H9 (cell line): ENCODE measurements at regions not wholly inside any gene's neighbourhood (a gene's known extent, or its start where the extent isn't known, plus 50 kb on each side); places are given as distances from the start of the nearest gene placed in this dataset.

Experiments used
- DNase-seq: peaks from one replicate; pipeline ENCODE4 v3.0.0-alpha.2; 2017
- H2AFZ ChIP-seq: one replicate; pipeline ENCODE4 v1.6.1; 2013; ENCODE audit warnings: mild to moderate bottlenecking, low read length, control low read depth, moderate library complexity
- H2AK5ac ChIP-seq: 2 replicates; pipeline ENCODE4 v1.6.1; 2013; ENCODE audit warnings: low read length, control low read depth, mixed read lengths; ENCODE audit not compliant: insufficient read length
- H2BK120ac ChIP-seq: one replicate; pipeline ENCODE4 v1.6.1; 2013; ENCODE audit warnings: low read depth, mild to moderate bottlenecking, low read length, control low read depth, inconsistent platforms; ENCODE audit not compliant: poor library complexity, severe bottlenecking
- H2BK12ac ChIP-seq: 2 replicates; pipeline ENCODE4 v1.6.1; 2013; ENCODE audit warnings: low read length, control low read depth, mixed read lengths, low read depth; ENCODE audit not compliant: insufficient read length
- H2BK15ac ChIP-seq: 2 replicates; pipeline ENCODE4 v1.6.1; 2013; ENCODE audit warnings: low read depth, low read length, control low read depth
- H2BK20ac ChIP-seq: one replicate; pipeline ENCODE4 v1.6.1; 2013; ENCODE audit warnings: low read depth, mild to moderate bottlenecking, low read length, control low read depth, inconsistent platforms; ENCODE audit not compliant: poor library complexity, severe bottlenecking
- H2BK5ac ChIP-seq: 2 replicates; pipeline ENCODE4 v1.6.1; 2013; ENCODE audit warnings: low read length, control low read depth, mixed read lengths; ENCODE audit not compliant: insufficient read length
- H3K14ac ChIP-seq: 2 replicates; pipeline ENCODE4 v1.6.1; 2013; ENCODE audit warnings: low read length, control low read depth; ENCODE audit not compliant: insufficient read depth
- H3K18ac ChIP-seq: 2 replicates; pipeline ENCODE4 v1.6.1; 2013; ENCODE audit warnings: low read depth, mild to moderate bottlenecking, mixed read lengths, low read length, control low read depth; ENCODE audit not compliant: insufficient read length
- H3K23ac ChIP-seq: 2 replicates; pipeline ENCODE4 v1.6.1; 2013; ENCODE audit warnings: low read length, control low read depth, mixed read lengths, low read depth; ENCODE audit not compliant: insufficient read length
- H3K23me2 ChIP-seq: 2 replicates; pipeline ENCODE4 v1.6.1; 2013; ENCODE audit warnings: low read depth, mild to moderate bottlenecking, mixed read lengths, low read length, control low read depth; ENCODE audit not compliant: insufficient read length, poor library complexity, severe bottlenecking
- H3K27ac ChIP-seq: 2 replicates; pipeline ENCODE4 v1.5.1; 2013; ENCODE audit warnings: low read length, control low read depth, mixed read lengths, low read depth; ENCODE audit not compliant: insufficient read length
- H3K27me3 ChIP-seq: 2 replicates; pipeline ENCODE4 v1.6.1; 2013; ENCODE audit warnings: low read length, control low read depth, inconsistent platforms; ENCODE audit not compliant: insufficient read depth
- H3K4ac ChIP-seq: 2 replicates; pipeline ENCODE4 v1.6.1; 2013; ENCODE audit warnings: low read depth, mild to moderate bottlenecking, control low read depth, inconsistent platforms, low read length, moderate library complexity
- H3K4me1 ChIP-seq: 2 replicates; pipeline ENCODE4 v1.6.1; 2013; ENCODE audit warnings: low read length, control low read depth, inconsistent platforms; ENCODE audit not compliant: insufficient read depth
- H3K4me2 ChIP-seq: 2 replicates; pipeline ENCODE4 v1.6.1; 2013; ENCODE audit warnings: low read length, control low read depth, mixed read lengths; ENCODE audit not compliant: insufficient read length, insufficient read depth
- H3K56ac ChIP-seq: 2 replicates; pipeline ENCODE4 v1.6.1; 2013; ENCODE audit warnings: low read depth, mild to moderate bottlenecking, mixed read lengths, low read length, control low read depth; ENCODE audit not compliant: insufficient read length
- H3K79me1 ChIP-seq: 2 replicates; pipeline ENCODE4 v1.6.1; 2013; ENCODE audit warnings: low read depth, mild to moderate bottlenecking, moderate library complexity, low read length, control low read depth, inconsistent platforms; ENCODE audit not compliant: insufficient read depth, poor library complexity, severe bottlenecking
- H3K79me2 ChIP-seq: 2 replicates; pipeline ENCODE4 v1.6.1; 2013; ENCODE audit warnings: low read length, control low read depth, inconsistent platforms; ENCODE audit not compliant: insufficient read depth
- H3K9ac ChIP-seq: 2 replicates; pipeline ENCODE4 v1.6.1; 2013; ENCODE audit warnings: low read length, control low read depth, mixed read lengths; ENCODE audit not compliant: insufficient read length; ENCODE audit errors: extremely low read depth
- H3K9me3 ChIP-seq: one replicate; pipeline ENCODE4 v1.6.1; 2013; ENCODE audit warnings: low read depth, low read length, inconsistent platforms; ENCODE audit not compliant: control insufficient read depth
- H3T11ph ChIP-seq: one replicate; pipeline ENCODE4 v1.6.1; 2013; ENCODE audit warnings: mild to moderate bottlenecking, low read length, control low read depth, inconsistent platforms
- H4K20me1 ChIP-seq: one replicate; pipeline ENCODE4 v1.6.1; 2013; ENCODE audit not compliant: control insufficient read depth, insufficient read length, insufficient read depth
- H4K5ac ChIP-seq: 2 replicates; pipeline ENCODE4 v1.6.1; 2013; ENCODE audit warnings: low read depth, mild to moderate bottlenecking, mixed read lengths, low read length, control low read depth; ENCODE audit not compliant: insufficient read length
- H4K8ac ChIP-seq: replicated peaks from 2 replicates; pipeline ENCODE4 v1.6.1; 2013; ENCODE audit warnings: low read length, control low read depth, mixed read lengths, low read depth; ENCODE audit not compliant: insufficient read length
- H4K91ac ChIP-seq: 2 replicates; pipeline ENCODE4 v1.6.1; 2013; ENCODE audit warnings: low read depth, mild to moderate bottlenecking, moderate library complexity, mixed read lengths, low read length, control low read depth; ENCODE audit not compliant: insufficient read length
- H3K27ac Mint-ChIP-seq, 3 experiments: 2 replicates in 2 of 3; 3 replicates in 1 of 3; pipeline ENCODE4 v1.8.0; 2020 to 2021; ENCODE audit warnings: mixed read lengths in 3 of 3, mild to moderate bottlenecking in 1 of 3, moderate library complexity in 1 of 3
- H3K27me3 Mint-ChIP-seq: 2 replicates; pipeline ENCODE4 v1.8.0; 2021; ENCODE audit warnings: low read depth, mild to moderate bottlenecking, moderate library complexity, mixed read lengths
- H3K36me3 Mint-ChIP-seq, 3 experiments: 2 replicates in 2 of 3; 3 replicates in 1 of 3; pipeline ENCODE4 v1.8.0; 2020 to 2021; ENCODE audit warnings: low read depth in 3 of 3, mixed read lengths in 3 of 3; ENCODE audit not compliant: insufficient read depth in 1 of 3
- H3K4me1 Mint-ChIP-seq, 2 experiments: 2 replicates each; pipeline ENCODE4 v1.8.0; 2020; ENCODE audit warnings: mixed read lengths in 2 of 2
- H3K4me3 Mint-ChIP-seq, 2 experiments: 2 replicates in 1 of 2; 3 replicates in 1 of 2; pipeline ENCODE4 v1.8.0; 2020 to 2021; ENCODE audit warnings: mild to moderate bottlenecking in 2 of 2, mixed read lengths in 2 of 2, moderate library complexity in 1 of 2
- H3K9me3 Mint-ChIP-seq, 2 experiments: 2 replicates in 1 of 2; 3 replicates in 1 of 2; pipeline ENCODE4 v1.8.0; 2020; ENCODE audit warnings: mild to moderate bottlenecking in 2 of 2, mixed read lengths in 2 of 2, moderate library complexity in 1 of 2
- CTCF ChIP-seq: fragments of 200-600 bp; sonication (generic); conservative IDR thresholded peaks from 3 replicates; pipeline ENCODE4 v1.8.0; 2021; ENCODE audit warnings: antibody characterized with exemption, mild to moderate bottlenecking

DNA sequence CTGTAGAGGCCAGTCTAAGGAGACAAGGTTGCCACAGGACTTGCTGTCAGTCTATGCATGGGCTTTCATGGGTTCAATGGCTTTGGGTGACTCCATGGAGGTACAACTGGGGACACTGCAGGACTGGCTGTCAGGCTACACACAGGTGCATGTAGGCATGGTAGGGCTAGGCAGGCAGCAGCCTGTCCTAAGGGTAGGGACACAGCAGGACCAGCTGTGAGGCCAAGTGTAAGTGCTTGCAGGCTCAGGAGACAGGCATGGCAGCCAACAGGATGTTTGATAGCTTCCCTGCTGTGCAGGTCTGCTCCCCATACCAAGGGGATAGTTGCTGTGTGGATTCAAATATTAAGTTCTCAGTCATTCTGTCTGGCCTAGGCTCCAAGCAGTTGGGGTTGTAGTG is 181.0 kb upstream of the NPY start:
- Histone ChIP-seq H3K27ac (no peak overlapping the region), H3K79me2 (no peaks in the 10 kb centered on the region), H4K5ac (no peak overlapping the region), H3K4me1 (no peaks in the 10 kb centered on the region), H2BK20ac (no peak overlapping the region), H3K14ac (no peak overlapping the region), H3K27me3 (no peaks in the 10 kb centered on the region), H3K23ac (no peak overlapping the region), H2BK120ac (no peak overlapping the region), H2BK12ac (no peak overlapping the region), H3K18ac (no peak overlapping the region), H3K23me2 (no peaks in the 10 kb centered on the region), H3K56ac (no peak overlapping the region), H3K9ac (no peak overlapping the region), H2AFZ (no peak overlapping the region), H3K4ac (no peak overlapping the region), H2AK5ac (no peak overlapping the region), H4K8ac (no peak overlapping the region), H2BK5ac (no peak overlapping the region), H3T11ph (no peak overlapping the region), H4K91ac (no peak overlapping the region), H3K4me2 (no peak overlapping the region), H4K20me1 (no peaks in the 10 kb centered on the region), H2BK15ac (no peak overlapping the region), H3K79me1 (no peaks in the 10 kb centered on the region), H3K9me3 (no peaks in the 10 kb centered on the region)
- H3K4me3 Mint-ChIP-seq: no peak overlapping the region
- TF ChIP-seq CTCF: no peak
- H3K27ac Mint-ChIP-seq: no peak overlapping the region
- H3K4me1 Mint-ChIP-seq: no peaks in the 10 kb centered on the region
- no peaks in the 10 kb centered on the region for H3K27me3 Mint-ChIP-seq
- H3K9me3 Mint-ChIP-seq: peaks cover 8% of the 10 kb centered on the region in 2 experiments; a peak in 4 of 5 replicates
- no peaks in the 10 kb centered on the region; a peak in 1 of 7 replicates for H3K36me3 Mint-ChIP-seq
- DNase-seq: no peak
